Left ventricle myocardium superior (tissue), 1 donor: ENCODE measurements at regions not wholly inside any gene's neighbourhood (a gene's known extent, or its start where the extent isn't known, plus 50 kb on each side); places are given as distances from the start of the nearest gene placed in this dataset.
A peak's percentile ranks its signal among the peaks of the same experiment; 100 is the strongest.

Experiments
- ATAC-seq: fragments of 200-7000 bp; cut with Tn5 transposase; one replicate; pipeline ENCODE4 v1.9.1; 2020; ENCODE audit warnings: mild to moderate bottlenecking, moderate library complexity
- DNase-seq: peaks from one replicate; pipeline ENCODE4 v3.0.0-alpha.2; 2020
- intact Hi-C: fragments of 100-400 bp; cut with micrococcal nuclease; formaldehyde crosslinking; loops from one replicate; pipeline ENCODE4 v1.11.0; 2022
- donor health status: DM: no; HTN: yes; CAD: no; lungs with severe emphysema.

DNA sequence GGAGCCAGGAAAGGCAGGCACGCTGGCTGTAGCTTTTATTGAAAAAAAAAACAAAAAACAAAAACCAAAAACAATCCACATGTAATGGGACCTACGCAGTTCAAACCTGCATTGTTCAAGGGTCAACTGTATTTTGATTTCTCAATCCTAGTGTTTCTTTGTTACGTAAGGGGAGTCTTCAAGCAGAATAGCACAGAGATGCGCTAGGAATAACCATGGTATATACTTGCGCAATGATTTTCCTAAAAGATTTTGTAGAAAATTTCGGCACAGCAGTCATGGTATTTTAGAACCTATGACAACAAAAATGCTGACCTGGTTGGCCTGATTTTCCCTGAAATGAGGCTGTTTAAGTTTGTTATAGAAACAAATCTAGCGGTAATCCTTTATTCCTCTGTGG, 1110.5 kb upstream of the WWC1 start:
- no peak for ATAC-seq
- no peak for DNase-seq
- intact Hi-C loops = no loop called here

DNA sequence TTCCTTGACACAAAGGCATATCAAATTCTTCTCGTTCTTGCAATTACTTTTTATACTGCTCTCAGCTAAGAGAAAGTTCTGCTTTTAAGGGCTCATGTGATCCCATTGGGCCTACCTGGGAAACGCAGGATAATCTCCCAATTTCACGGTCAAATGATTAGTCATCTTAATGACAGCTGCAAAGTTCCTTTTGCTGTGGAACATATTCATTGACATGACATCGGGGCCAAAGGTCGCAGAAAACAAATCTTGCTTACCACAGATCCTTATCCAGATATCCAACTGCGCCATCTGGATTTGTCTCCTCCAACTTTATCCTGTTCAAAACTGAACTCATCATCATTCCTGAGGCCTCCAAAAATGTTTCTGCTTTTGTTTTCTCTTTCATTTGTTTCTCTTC, 1085.6 kb upstream of the WWC1 start:
- no peak for DNase-seq
- intact Hi-C loops = no loop called here
- ATAC-seq = no peak

DNA sequence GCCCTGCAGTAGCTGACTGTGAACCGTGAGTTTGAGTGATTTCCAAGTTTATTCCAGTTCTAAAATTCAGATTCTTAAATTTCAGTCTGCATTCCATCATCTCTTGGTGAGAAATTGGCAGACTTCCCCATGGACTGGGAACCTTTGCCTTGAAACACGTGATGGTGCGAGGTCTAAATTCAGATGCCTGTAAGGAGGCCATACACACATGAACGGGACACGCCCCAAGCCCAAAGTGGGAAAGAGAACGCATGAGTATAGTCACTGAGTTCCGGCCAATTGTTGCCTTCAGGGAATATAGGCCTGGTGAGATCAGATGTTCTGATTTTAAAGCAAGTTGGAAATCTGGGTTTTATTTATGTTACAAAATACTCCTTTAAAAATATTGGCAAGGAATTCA, 1084.4 kb upstream of the WWC1 start:
- peak; percentile 18 for DNase-seq
- ATAC-seq = no peak
- intact Hi-C loops = no loop called here

DNA sequence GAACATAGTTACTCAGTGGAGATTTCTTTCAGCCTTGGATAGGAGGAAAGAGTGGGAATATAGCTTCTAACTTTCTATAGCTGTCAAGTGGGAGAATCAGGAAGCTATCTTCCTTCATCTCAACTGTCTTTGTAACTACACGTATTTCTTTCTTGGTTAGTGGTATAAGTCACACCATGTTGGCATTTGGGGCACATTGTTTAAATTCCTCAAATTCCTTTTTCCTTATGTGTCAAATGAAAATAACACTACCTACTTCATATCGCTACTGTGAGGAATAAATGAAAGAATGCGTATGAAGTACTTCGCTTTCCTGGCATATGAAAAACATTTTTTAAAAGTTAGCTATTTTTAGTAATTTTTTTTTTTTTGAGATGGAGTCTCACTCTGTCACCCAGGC, 1082.5 kb upstream of the WWC1 start:
- intact Hi-C loops = no loop called here
- ATAC-seq (no peak), DNase-seq (no peak)

DNA sequence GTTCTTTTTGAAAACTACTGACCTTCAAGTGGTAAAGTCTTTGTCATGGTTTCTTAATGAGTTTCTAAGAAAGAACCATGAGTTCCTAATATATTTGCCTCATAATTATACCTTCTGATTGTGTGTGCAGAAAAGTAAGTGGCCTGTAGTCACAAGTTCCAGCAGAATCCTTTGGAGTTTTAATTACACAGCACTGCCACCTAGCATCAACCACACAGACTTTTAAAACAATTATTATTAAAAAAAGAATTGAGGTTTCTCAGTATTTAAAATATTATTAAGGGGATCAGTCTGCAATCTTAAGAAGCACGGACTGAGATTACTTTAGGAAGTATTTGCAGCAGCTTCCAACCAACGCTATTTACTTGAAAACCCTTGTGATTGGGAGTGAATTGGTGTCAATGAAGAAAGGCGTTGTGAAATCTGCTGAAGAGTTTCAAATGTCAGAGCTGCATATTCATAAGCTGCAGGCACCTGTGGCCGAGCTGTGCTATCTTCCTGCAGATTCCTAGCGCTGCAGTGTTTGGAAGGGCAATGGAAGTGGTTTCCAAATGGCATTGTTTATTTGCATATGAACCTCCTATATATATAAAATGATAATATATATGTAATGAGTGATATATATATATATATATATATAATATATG, 1074.2 kb upstream of the WWC1 start:
- ATAC-seq = no peak
- intact Hi-C loops = no loop called here
- DNase-seq = no peak

DNA sequence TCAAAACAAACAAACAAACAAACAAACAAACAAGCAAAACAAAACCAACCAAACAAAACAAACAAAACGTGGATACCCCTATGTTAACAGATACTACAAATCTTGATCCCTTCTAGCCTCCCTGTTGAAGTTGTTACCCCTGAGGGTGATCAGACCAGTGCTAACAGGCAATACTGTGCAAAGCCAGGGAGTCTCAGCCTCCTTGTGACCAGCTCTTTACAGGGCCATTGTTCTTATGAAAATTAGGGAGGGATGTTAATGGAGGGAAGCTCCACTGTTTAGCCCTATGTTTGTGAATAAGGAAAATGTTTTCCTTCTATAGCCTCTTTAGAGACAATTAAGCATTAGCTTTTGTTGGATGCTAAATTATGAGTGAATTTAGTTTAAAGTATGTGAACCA, 1072.1 kb upstream of the WWC1 start:
- intact Hi-C loops = no loop called here
- no peak for ATAC-seq

DNA sequence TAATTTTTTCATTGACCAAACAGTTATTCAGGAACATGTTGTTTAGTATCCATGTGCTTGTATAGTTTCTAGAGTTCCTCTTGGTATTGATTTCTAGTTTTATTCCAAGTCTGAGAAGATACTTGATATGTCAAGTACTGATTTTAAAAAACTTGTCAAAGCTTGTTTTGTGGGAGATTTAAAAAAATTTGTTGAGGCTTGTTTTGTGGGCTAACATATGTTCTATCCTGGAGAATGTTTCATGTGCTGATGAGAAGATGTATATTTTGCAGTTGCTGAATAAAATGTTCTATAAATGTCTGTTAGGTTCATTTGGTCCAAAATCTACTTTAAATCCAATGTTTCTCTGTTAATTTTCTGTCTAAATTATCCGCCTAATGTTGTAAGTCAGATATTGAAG, 1065.1 kb upstream of the WWC1 start:
- intact Hi-C loops = no loop called here
- ATAC-seq (no peak), DNase-seq (no peak)

More for the DNA sequence above, 1072.1 kb upstream of the WWC1 start:
- no peak for DNase-seq

DNA sequence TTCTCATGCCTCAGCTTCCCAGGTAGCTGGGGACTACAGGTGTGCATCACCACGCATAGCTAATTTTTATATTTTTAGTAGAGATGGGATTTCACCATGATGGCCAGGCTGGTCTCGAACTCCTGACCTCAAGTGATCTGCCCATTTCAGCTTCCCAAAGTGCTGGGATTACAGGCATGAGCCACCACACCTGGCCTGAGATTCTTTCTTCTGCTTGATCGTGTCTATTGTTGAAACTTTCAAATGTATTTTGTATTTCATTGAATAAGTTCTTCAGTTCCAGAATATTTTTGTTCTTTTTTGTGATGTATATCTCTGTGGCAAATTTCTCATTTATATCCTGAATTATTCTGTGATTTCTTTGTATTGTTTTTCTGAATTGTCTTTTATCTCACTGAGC, 1063.3 kb upstream of the WWC1 start:
- DNase-seq = no peak
- intact Hi-C loops = no loop called here

DNA sequence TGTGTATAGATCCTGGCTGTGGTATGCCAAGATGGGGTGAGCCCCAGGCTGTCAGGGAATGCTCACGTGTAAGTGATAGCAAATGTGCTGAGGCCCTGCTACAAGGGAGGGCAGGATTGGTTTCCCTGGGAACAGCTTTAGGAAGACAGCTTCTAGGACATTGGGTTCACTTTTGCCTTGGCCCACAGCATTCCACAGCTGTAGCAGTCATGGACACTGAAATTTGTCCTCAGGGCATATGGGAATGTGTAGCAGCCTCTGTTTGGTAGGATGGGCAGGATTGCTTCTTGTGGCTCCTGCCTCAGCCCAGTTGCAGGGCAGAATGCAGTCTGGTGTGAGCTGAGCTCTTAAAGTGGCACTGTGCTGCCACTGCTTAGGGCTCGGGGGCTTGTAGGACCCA, 1061.7 kb upstream of the WWC1 start:
- ATAC-seq = no peak
- intact Hi-C loops = no loop called here
- no peak for DNase-seq

More for the DNA sequence above, 1063.3 kb upstream of the WWC1 start:
- ATAC-seq = no peak

DNA sequence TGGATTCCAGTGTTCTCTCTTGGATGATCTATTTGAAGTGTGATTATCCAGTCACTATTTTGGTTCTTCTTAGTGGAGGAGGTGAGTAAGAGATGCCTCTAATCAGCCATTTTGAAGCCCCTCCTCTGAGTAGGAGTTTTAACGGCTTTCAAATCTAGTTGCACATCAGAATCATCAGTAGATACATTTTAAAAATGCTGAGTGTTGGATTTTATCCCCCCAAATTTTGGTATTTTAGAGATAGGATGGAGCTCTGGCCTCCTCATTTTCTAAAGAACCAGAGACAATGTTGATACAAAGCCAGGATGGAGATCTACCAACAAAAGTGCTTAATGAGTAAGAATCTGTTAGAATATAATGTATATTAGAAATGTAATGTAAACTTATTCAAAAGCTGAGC, 1061.0 kb upstream of the WWC1 start:
- ATAC-seq (no peak), DNase-seq (no peak)
- intact Hi-C loops = no loop called here

DNA sequence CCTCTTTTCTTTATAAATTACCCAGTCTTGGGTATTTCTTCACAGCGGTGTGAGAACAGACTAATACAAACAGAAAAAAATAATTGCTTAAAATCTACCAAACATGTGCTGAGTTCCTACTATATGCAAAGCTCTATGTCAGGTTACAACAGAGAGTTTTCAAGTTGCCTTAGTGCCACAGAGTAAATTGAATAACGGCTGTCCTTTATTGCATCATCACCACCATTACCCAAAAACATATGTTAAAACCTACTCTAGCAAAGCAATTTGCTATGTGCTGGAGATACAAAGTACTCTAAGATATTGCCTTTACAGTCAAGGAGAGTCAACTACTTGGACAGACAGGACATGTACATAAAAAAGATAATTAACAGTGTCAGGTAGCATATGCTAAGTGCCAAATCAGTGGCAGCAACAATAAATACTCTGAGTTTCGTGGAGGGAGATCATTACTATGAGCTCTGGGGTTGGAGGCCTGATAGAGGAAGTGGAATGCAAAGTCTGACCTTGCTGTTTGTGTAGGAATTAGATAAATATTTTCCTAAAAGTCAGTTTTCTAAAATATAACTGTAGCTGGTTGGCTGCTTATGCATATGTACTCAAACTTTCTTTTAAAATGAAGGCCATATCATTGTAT, 1058.7 kb upstream of the WWC1 start:
- no peak for ATAC-seq
- DNase-seq = no peak
- intact Hi-C loops = no loop called here

DNA sequence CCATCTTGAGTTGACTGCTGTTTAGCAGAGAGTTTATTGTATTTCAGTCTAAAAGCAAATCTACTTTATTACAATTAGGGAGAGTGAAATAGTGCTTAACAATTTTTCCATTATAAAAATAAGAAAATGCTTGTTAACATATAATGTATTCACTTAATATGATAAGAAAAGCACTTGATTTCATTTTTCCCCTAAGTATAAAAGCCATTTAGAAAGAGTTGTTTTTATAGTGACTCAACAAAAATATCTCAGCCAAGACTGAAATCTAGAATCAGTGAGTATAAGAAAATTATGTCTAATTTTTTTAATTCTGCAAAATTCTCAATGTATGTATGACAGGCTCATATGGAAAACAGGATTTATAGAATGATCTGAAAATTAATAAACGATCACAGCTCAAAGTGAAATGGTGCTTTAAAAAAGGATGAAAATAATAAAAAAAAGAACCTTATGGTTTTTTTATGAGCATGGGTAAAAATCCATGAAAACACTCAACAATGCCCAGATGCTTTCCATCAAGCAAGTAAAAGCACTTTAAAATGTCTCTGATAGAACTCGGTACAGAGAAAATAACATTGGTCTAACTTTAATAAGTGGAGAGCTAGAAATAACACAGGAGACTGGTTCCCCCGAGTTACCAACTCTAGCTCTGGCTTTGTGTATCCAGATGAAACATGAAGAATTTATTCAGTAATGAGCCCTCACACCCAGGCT, 1057.8 kb upstream of the WWC1 start:
- ATAC-seq = no peak
- DNase-seq = no peak
- intact Hi-C loops = no loop called here

DNA sequence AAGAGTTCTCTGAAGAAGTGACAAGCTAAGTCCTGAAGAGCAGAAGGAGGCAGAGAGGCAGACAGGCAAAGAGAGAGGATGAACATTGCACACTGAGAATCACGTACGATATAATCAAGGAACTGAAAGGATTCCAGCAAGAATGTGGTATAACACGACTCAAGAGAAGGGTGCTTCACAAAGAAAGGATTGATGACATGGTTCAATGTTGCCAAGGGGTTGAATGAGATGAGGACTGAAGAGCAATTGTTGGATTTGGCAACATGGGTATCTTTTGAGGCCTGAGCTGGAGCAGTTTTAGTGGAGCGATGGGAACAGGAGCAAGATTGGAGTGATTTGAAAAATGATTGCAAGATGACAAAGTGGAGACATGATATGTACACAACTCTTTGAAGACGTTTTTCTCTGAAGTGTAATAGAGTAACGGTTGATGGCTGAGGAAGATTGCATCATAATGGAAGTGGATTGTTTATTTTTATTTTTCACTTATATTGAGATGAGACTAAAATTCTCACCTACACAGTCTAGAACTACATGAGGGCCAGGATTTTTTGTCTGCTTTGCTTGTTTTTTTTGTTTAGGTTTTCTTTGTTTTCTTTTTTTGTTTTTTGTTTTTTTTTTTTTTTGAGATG, 1049.9 kb upstream of the WWC1 start:
- no peak for ATAC-seq
- DNase-seq = no peak
- intact Hi-C loops = no loop called here

DNA sequence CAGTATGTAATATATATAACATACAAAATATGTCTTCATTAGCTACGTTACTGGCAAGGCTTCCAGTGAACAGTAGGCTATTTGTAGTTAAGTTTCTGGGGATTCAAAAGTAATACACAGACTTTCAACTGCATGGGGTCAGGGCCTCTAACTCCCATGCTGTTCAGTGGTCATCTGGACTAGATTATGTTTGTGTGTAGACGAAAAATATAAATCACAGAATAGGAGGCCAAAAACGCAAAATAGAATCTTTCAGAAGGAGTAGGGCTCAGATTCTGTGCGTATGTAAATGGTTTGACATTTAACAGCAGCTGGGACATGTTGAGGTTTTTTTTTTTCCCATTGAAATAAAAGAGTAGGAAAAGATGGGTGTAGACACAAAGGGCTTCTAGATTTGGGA, 1048.7 kb upstream of the WWC1 start:
- ATAC-seq (no peak), DNase-seq (no peak)
- intact Hi-C loops = no loop called here

DNA sequence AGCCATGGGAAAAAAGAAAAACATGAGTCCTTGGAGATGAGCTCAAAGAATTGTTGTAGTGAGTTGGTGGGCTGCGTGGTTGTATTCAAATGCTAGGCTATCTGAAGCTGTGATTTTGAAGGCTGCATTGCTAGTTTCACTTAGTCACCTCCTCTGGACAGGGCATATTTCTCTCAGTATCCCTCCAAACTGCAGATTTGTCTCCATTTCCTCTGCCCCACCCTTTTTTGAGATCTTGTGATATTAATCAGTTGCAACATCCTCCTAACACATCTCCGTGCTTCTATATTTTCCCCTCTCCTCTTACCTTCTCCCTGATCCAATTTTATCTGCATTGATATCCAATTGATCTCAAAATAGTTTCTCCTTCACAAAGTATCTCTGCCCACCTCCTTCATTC, 1048.0 kb upstream of the WWC1 start:
- ATAC-seq = no peak
- no peak for DNase-seq
- intact Hi-C loops = no loop called here

DNA sequence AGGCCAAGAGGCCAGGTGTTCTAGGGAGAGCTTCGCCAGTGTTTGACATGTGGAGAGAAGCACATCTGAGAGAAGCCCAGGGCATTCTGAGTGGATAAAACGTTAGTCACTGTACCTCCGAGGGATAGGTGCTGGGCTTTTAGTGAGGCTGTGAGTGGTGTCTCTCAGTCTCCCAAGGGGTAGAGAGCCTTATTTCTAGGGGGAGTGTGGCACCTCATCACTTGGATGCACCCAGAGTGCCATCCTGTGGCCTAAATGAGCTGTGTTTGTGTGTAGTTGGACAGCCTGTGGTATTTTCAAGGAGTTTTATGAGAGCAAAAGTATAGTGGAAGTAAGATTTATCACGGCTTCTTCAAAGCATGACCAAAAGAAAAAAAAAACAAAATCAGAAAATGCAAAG, 1046.9 kb upstream of the WWC1 start:
- DNase-seq = no peak
- intact Hi-C loops = no loop called here
- no peak for ATAC-seq

DNA sequence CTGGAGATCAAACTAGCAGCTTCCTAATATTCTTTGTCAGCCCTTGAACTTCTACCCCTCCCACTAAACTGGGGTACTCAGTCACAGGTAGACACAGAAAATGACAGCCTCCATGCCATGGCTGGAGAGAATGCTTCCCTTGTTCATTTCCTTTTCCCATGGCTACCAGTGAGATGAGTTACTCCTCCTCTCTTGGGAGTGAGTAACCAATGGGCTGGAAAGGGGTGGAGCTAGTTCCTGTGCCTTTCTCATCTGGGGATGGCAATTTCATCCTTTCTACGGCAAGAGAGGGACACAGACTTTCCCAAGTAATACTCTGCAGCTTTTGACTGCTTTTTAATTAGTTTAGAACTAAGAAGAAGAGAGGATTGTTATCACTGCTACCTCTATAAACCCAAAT, 1045.6 kb upstream of the WWC1 start:
- ATAC-seq (no peak), DNase-seq (no peak)
- intact Hi-C loops = no loop called here

DNA sequence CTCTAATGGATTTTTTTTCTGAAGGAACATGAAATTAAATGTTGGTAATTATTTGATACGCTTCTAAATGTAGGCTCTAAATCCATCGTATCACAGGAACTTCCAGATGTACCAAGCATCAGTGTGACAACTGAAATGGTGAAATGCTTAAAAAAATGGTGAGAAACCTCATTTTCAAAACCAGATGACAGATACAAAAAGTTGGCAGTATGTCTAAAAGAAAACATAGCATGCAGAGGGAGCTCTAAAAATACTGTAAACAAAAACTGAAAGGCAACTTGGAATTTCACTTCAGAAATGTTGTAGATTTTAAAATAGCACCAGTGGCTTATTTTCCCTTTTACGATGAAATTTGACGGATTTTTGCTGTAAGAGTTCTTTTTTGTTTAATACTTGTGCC, 1043.6 kb upstream of the WWC1 start:
- no peak for DNase-seq
- no peak for ATAC-seq
- intact Hi-C loops = no loop called here

DNA sequence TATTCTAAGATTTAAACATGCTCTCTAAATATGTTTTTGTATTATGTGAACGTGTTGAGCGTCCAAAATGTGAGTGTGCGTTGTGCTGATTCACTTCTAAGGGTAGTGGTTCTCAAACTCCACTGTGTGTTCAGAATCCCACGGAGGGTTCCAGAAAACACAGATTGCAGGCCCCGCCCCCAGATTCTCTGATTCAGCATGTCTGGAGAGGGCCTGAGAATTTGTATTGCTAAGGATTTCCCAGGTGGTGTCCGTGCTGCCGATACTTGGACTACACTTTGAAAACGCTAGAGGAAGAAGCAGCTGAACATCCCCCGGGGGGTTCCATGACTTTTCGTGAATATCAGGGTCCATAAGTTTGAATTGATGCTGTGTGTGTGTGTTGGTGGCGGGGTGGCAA, 1043.2 kb upstream of the WWC1 start:
- ATAC-seq (no peak), DNase-seq (no peak)
- intact Hi-C loops = no loop called here

DNA sequence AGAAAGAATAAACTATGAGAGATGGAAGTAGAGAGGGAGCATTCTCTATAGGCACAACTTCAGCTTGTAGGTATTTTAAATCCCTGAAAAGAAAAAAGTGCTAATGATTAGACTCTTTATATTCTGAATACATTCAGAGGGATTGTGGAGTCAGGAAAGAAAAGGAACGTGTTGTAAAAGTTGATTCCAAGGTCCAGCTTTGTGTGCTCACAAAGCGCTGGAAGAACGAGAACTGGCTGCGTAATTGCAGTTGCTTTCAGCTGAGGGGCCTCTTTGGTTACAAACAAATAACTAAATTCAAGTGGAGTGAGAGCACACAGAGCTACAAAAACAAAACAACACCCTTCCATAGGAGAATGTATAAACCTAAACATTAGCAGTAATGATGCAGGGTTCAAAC, 1040.4 kb upstream of the WWC1 start:
- ATAC-seq = no peak
- intact Hi-C loops = no loop called here
- DNase-seq = no peak

DNA sequence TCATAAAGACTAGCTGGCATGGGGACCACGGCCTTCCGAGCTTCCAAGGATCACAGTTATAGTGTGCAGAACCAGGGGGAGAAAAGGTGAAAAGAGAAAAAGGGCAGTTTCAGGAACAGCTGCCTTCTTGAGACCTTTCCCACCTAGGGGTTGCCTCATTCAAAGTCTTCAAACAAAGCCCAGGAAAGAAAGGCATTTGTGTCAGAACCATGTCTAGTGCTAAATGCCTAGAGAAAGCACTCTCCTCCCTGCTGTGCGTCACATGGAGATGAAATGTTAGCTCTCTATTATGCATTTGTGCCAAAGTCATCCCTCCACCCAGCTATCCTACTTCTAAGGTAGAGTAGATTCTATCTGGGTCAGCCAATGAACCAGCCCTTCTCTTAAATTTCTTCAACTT, 1037.3 kb upstream of the WWC1 start:
- ATAC-seq = no peak
- intact Hi-C loops = no loop called here
- DNase-seq = no peak
